HG03439 (cell line): ENCODE measurements at regions not wholly inside any gene's neighbourhood (a gene's known extent, or its start where the extent isn't known, plus 50 kb on each side); places are given as distances from the start of the nearest gene placed in this dataset.
A peak's percentile ranks its signal among the peaks of the same experiment; 100 is the strongest.

Experiments used
- ATAC-seq: cut with Tn5 transposase; IDR thresholded peaks from one replicate; pipeline ENCODE4 v1.9.1; 2021; ENCODE audit warnings: mild to moderate bottlenecking, moderate library complexity; ENCODE audit not compliant: unreplicated experiment

GRCh38 chr9:16025627-16026026, 472.8 kb downstream of the CCDC171 start:
- no peak for ATAC-seq

DNA sequence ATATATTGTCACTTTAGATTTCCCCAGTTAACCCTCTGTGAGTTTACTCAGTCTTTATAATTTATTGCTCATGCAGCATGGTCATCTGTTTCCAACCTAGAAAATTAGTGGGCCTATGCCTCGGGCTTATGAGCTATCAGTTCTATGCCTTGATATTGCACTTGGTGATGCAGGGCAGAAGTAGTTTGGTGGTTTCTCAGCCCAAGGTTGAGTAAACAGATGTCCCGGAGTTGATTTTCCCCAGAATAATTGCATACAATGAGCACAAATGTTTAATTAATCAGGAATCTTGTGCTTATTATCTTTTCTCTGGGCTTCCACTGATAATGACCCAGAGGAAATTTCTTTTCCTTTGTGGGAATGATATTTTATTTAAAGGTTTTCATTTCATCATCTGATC, 474.0 kb downstream of the CCDC171 start:
- ATAC-seq, result no peak

- no peak for ATAC-seq
Observed at GRCh38 chr9:16028548-16028947, 475.7 kb downstream of the CCDC171 start.

- ATAC-seq, result no peak
Observed at GRCh38 chr9:16029046-16029615, 476.3 kb downstream of the CCDC171 start.

DNA sequence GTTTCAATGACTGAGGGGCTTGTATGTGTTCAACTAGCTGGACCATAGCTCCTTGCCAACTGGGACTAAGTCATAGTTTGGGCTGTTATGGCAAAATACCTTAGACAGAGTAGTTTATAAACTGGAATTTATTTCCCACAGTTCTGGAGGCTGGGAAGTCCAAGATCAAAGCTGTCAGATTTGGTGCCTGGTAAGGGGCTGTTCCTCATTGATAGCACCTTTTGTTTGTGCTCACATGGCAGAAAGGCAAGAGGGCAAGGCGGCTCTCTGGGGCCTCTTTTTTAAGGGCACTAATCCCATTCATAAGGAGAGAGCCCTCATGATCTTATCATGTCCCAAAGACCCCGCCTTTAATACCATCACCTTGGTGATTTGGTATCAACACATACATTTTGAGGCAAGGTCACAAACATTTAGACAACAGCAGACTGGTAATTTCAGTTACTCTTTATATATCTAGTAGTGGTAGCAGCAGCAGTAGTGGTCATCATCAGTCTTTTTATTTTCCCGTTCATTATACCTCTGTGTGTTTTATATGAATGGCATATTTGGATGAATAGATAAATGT, 477.0 kb downstream of the CCDC171 start:
- no peak for ATAC-seq

GRCh38 chr9:16030528-16031185, 477.8 kb downstream of the CCDC171 start:
- ATAC-seq, result peak; percentile 76

DNA sequence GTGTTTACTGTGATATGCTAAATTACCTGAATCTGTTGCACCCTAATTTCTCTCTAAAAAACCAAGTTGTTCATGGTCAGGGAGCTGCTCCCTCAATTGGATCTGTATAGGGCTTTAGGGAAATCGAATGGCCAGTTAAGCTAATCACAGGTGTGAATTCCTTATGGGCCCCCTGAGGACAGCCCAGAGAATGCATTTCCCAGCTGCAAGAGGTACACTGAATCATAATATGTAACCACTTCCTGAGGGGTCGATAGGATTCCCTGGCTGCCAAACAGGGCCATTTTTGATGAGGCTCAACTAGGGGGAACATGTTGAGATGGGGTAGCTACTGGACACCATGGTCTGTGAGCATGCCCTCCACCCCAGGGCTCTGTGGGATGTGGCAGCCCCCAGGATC, 478.6 kb downstream of the CCDC171 start:
- ATAC-seq, result no peak

DNA sequence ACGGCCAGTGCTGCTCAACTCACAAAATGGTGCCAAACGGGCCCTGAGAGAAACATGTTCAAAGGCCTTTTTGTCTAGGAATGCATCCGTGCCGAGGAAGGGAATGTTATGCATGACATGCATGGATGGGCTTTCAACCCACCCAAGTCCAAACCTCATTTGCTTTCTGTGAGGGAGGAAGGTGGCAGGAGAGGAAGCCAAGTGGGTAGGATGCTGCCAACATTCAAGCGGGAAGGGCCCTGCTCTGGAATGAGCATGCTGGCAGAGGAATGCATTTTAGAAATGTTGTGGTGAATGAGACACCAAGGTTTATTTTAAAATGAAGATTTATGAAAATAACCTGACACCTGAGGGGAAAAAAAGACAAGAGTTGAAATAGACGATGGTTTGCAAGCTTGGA, 479.1 kb downstream of the CCDC171 start:
- no peak for ATAC-seq

DNA sequence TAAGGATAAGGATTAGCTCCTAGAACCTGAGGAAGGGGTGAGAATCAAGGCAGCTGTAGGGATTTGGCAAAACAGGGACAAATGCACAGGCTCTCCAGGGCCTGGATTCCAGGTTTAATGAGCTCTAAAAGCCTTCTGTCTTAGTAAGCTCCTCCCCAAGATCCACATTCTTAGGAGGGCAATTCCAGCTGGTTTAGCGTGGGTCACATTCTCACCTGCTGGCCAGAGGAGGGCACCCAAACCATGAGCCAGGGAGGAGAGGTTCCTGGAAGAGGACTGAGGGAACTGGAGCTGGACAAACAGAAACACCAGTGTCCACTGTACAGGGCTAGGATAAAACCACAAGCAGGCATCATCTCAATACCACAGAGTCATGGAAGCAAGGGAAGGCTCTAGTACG, 480.0 kb downstream of the CCDC171 start:
- no peak for ATAC-seq

GRCh38 chr9:16033253-16033652, 480.4 kb downstream of the CCDC171 start:
- ATAC-seq, result no peak

- no peak for ATAC-seq
Observed at GRCh38 chr9:16033921-16034691, 481.3 kb downstream of the CCDC171 start.

DNA sequence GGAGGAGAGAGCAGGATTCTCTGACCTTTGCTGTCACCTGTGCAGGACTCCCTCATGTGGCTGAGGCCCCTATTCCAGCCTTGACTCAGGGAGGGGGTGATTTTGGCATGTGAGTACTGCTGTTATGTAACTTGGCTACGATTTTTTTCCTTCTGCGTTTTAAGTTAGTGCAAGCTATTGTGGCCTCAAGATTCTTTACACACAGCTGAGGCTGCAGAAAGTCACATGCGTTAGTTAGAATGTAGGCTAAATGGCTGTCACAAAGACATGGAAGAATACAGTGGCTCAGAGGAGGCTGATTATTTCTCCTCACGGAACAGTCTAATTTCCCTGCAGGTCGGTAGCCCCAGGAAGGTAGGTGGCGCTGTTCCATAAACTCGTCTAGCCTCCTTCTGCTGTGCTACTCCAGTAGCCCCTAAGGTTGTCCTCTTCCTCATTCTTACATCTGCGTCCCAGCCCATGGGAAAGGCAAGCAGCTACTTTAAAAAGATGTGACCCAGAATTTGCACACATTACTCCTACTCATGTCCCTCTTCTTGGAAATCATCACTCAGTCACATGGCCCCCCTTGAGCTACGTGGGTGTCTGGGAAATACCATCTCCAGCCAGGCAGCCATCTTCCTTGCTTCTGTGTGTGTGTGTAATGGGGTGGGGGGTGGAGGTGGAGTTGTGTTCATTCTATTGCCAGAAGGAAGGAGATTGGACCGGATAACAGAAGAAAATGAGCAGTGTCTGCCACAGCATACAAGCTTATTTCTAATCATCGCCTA, 486.6 kb downstream of the CCDC171 start:
- no peak for ATAC-seq

- no peak for ATAC-seq
Observed at GRCh38 chr9:16039988-16040761, 487.3 kb downstream of the CCDC171 start.

- no peak for ATAC-seq
Observed at GRCh38 chr9:16043756-16044578, 491.1 kb downstream of the CCDC171 start.

GRCh38 chr9:16044579-16044881, 491.7 kb downstream of the CCDC171 start:
- no peak for ATAC-seq

DNA sequence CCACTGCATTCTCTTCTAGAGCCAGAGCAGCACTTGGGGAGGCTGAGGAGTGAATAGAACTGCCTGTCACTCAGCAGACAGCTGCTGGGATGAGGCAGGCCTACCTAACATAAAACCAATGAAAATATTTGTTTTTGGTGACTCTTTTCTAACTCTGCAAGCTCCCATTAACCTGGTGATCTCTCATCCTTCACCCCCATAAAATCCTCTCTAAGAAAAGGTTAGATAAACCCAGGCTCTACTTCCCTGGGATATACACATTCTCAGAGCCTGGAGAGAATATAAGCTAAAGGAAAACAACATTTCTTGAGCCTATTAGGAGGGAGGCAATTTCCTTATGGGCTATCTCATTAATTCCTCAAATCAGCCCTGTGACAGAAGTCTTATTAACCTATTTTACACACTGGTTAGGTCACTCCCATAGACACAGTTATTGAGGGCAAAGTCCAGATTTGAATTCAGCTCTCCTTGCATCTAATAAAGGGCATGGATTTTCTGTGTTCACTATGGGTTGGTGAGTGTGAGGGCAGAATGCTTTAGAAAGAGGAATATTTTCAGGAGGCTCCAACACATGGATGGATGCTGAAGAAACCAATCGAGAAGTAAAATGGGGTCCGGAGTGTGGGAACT, 492.9 kb downstream of the CCDC171 start:
- no peak for ATAC-seq

DNA sequence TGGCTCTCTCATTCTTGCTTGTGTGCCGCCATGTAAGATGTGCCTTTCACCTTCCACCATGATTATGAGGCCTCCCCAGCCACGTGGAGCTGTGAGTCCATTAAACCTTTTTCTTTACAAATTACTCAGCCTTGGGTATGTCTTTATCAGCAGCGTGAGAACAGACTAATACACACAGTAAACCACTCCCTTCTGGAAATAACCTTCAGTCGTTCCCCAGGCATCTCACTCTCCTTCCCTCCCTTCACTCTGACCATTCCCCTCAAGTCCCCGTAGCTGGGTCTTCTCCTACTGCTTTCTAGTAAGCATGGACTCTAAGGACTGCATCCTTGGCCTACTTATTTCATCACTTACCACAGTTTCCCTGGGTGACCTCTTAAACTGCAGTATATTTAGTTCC, 493.9 kb downstream of the CCDC171 start:
- no peak for ATAC-seq

GRCh38 chr9:16048129-16048528, 495.3 kb downstream of the CCDC171 start:
- ATAC-seq, result no peak

DNA sequence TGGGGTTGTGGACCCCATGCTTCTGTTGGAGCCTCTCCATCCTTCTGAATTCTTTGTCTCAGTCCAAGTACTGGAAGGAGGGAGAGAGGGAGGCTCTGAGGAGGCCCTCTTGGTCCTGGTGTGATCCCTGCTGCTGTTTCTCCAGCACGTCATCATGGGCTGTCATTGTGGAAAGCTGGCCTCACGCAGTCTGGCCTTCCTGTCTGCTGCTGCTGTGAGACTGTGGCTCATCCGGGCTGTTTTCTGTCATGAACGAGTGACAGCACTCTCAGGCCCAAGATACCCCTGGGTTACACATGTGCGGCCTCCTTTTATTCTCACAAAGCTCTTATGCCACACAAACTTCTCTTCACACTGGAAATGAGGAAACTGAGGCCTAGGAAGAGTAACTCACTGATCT, 499.3 kb downstream of the CCDC171 start:
- no peak for ATAC-seq
